ENCODE measurements at regions not wholly inside any gene's neighbourhood (a gene's known extent, or its start where the extent isn't known, plus 50 kb on each side); places are given as distances from the start of the nearest gene placed in this dataset.

DNA sequence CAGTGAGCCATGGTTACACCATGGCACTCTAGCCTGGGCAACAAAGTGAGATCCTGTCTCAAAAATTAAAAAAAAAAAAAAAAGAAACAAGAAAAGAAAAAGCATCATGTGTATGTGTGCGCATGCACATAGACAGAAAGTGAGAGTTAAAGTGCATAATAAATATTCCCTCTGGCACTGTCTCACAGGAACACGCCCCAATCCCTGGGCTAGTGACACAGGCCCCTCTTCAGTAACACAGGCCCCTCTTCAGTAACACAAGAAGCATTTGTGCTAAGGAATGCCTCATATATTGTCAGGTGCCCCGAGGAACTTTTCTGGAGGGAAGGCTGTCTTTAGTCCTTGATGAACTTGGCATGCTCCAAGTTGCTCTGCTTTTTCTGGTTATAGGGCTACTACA lies 57.5 kb downstream of the RPL27A start:
- 96% methylated on average over 3 of the region's 3 CpGs for WGBS (ENCODE audit: low lambda C conversion rate)
- TF ChIP-seq CHD2 (IDR thresholded peaks at IDR 0.05; ENCODE audit: low read length, partially characterized antibody) (no peak), GABPA (IDR thresholded peaks at IDR 0.05; ENCODE audit: low read depth) (no peak), FOXM1 (IDR thresholded peaks at IDR 0.05; ENCODE audit: low read depth) (no peak), NRF1 (IDR thresholded peaks at IDR 0.05; ENCODE audit: low read depth, low read length) (no peak), TAF1 (IDR thresholded peaks at IDR 0.05; ENCODE audit: borderline replicate concordance, low read depth, low read length) (no peak), FOXJ3 (CRISPR knock-in tag; IDR thresholded peaks at IDR 0.05) (no peak), SMC3 (IDR thresholded peaks at IDR 0.05; ENCODE audit: low read depth, low read length) (no peak), SIN3A (IDR thresholded peaks at IDR 0.05; ENCODE audit: borderline replicate concordance, low read depth, low read length) (no peak), MEF2A (IDR thresholded peaks at IDR 0.05; ENCODE audit: borderline replicate concordance, low read depth) (no peak), RAD21 (IDR thresholded peaks at IDR 0.05; ENCODE audit: low read length) (no peak), RFX5 (IDR thresholded peaks at IDR 0.05; ENCODE audit: low read length) (no peak)
- TF ChIP-seq, protein P1, sequence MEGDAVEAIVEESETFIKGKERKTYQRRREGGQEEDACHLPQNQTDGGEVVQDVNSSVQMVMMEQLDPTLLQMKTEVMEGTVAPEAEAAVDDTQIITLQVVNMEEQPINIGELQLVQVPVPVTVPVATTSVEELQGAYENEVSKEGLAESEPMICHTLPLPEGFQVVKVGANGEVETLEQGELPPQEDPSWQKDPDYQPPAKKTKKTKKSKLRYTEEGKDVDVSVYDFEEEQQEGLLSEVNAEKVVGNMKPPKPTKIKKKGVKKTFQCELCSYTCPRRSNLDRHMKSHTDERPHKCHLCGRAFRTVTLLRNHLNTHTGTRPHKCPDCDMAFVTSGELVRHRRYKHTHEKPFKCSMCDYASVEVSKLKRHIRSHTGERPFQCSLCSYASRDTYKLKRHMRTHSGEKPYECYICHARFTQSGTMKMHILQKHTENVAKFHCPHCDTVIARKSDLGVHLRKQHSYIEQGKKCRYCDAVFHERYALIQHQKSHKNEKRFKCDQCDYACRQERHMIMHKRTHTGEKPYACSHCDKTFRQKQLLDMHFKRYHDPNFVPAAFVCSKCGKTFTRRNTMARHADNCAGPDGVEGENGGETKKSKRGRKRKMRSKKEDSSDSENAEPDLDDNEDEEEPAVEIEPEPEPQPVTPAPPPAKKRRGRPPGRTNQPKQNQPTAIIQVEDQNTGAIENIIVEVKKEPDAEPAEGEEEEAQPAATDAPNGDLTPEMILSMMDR (IDR thresholded peaks at IDR 0.05) = no peak

DNA sequence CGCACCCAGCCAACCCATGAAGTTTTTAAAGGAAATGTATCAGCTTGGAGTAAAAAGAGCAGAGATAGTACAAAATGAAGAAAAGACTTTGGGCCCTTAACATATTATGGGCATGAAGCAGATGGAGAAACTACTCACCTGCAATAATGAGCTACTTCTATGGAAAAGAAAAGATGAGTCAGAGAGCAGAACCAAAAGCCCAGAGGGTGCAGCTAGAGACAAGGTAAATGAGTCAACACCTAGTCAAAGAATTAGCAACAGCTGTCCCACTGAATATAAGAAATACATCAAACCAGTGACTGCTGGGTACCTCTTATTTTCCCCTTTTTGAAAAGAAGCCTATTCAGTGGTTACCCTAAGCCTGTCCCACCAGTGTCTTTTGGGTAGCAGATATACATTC lies 61.8 kb downstream of the RPL27A start:
- Histone ChIP-seq H3F3A (replicated peaks; ENCODE audit: insufficient read depth) (peaks cover 5% of the 10 kb centered on the region), H3K27ac (ENCODE audit: low read depth in 2 of 2, low read length in 1 of 2) (no peak overlapping the region), H2AFZ (ENCODE audit: low read depth) (no peak overlapping the region), H3K4me2 (no peak overlapping the region), H3K36me3 (replicated peaks in 1 of 2; ENCODE audit: control insufficient read depth in 1 of 2, insufficient read depth in 2 of 2, low read length in 1 of 2) (peaks cover 11% of the 10 kb centered on the region in 2 experiments), H3K27me3 (ENCODE audit: insufficient read depth) (no peaks in the 10 kb centered on the region), H3K4me1 (ENCODE audit: control insufficient read depth in 1 of 2, insufficient read depth in 2 of 2, low read depth in 1 of 2, low read length in 1 of 2) (peaks cover 0 to 5% of the 10 kb centered on the region in 2 experiments; a peak in 1 of 4 replicates), H3K9me3 (no peaks in the 10 kb centered on the region), H4K20me1 (ENCODE audit: insufficient read depth) (0 out of 2 replicates have a peak, but pooled peaks cover 7% of the 10 kb centered on the region), H3K4me3 (ENCODE audit: low read depth in 2 of 2, low read length in 1 of 2) (no peak overlapping the region), H3K9me2 (no peaks in the 10 kb centered on the region), H3K79me2 (ENCODE audit: insufficient read depth) (no peaks in the 10 kb centered on the region; the same call in 1 of the 2 replicates), H3K9ac (no peak overlapping the region)
- ChIA-PET CTCF (interaction anchor here (1.6 kb wide), 1 partner anchor 12 kb away, joined by 4 read pairs; no protein-coding TSS in a partner anchor), POLR2A (no interaction called here)
- WGBS (ENCODE audit: low lambda C conversion rate) = 100% methylated on average over 1 of the region's 1 CpG
- TF ChIP-seq RCOR1 (IDR thresholded peaks at IDR 0.05; ENCODE audit: low read length) (no peak), FOSL2 (IDR thresholded peaks at IDR 0.05; ENCODE audit: borderline replicate concordance, low read depth) (peak; percentile 48; the same call in 1 of the 2 replicates), MXI1 (IDR thresholded peaks at IDR 0.05; ENCODE audit: low read depth, low read length) (no peak), SIN3A (IDR thresholded peaks at IDR 0.05; ENCODE audit: borderline replicate concordance, low read depth, low read length) (no peak), TCF12 (IDR thresholded peaks at IDR 0.05) (peak; percentile 35)
- no peak for DNase-seq

More for the DNA sequence above, 57.5 kb downstream of the RPL27A start:
- H3K27me3 ChIP-seq (ENCODE audit: insufficient read depth) = no peaks in the 10 kb centered on the region
- H3K9ac ChIP-seq = no peak overlapping the region
- no peak for DNase-seq
- no peak overlapping the region for H3K4me3 ChIP-seq (ENCODE audit: low read depth in 2 of 2, low read length in 1 of 2)
- no peaks in the 10 kb centered on the region for H3K9me2 ChIP-seq
- H3K4me2 ChIP-seq = no peak overlapping the region
- no peak overlapping the region for H3K27ac ChIP-seq (ENCODE audit: low read depth in 2 of 2, low read length in 1 of 2)
- peaks cover 6% of the 10 kb centered on the region for H3F3A ChIP-seq (replicated peaks; ENCODE audit: insufficient read depth)
- H3K36me3 ChIP-seq (replicated peaks in 1 of 2; ENCODE audit: control insufficient read depth in 1 of 2, insufficient read depth in 2 of 2, low read length in 1 of 2) = peaks cover 0 to 4% of the 10 kb centered on the region in 2 experiments
- H3K4me1 ChIP-seq (ENCODE audit: control insufficient read depth in 1 of 2, insufficient read depth in 2 of 2, low read depth in 1 of 2, low read length in 1 of 2) = peaks cover 0 to 8% of the 10 kb centered on the region in 2 experiments; a peak in 1 of 4 replicates
- 0 out of 2 replicates have a peak, but pooled peaks cover 7% of the 10 kb centered on the region for H4K20me1 ChIP-seq (ENCODE audit: insufficient read depth)
- H3K9me3 ChIP-seq = no peaks in the 10 kb centered on the region
- ChIA-PET POLR2A (no interaction called here), CTCF (no interaction called here)
- H2AFZ ChIP-seq (ENCODE audit: low read depth) = no peak overlapping the region
- H3K79me2 ChIP-seq (ENCODE audit: insufficient read depth) = no peaks in the 10 kb centered on the region; the same call in 1 of the 2 replicates
